GM04503 (cell line): ENCODE measurements at regions not wholly inside any gene's neighbourhood (a gene's known extent, or its start where the extent isn't known, plus 50 kb on each side); places are given as distances from the start of the nearest gene placed in this dataset.

ENCODE experiments used
- DNase-seq: peaks from one replicate; pipeline ENCODE4 v3.0.0-alpha.2; 2012; ENCODE audit warnings: low read depth

- DNase-seq = no peak
Observed at GRCh38 chr5:68942169-68942568, 151.6 kb upstream of the SLC30A5 start.

GRCh38 chr5:68946728-68947127 is 147.1 kb upstream of the SLC30A5 start:
- no peak for DNase-seq

- DNase-seq = no peak
Observed at GRCh38 chr5:68947986-68948385, 145.8 kb upstream of the SLC30A5 start.

- DNase-seq = no peak
Observed at GRCh38 chr5:68949256-68949655, 144.6 kb upstream of the SLC30A5 start.

- no peak for DNase-seq
Observed at GRCh38 chr5:68949711-68950110, 144.1 kb upstream of the SLC30A5 start.

- DNase-seq = no peak
Observed at GRCh38 chr5:68950125-68950524, 143.7 kb upstream of the SLC30A5 start.

GRCh38 chr5:68950930-68951329 is 142.9 kb upstream of the SLC30A5 start:
- no peak for DNase-seq

GRCh38 chr5:68953231-68953874 is 140.5 kb upstream of the SLC30A5 start:
- DNase-seq = peak; percentile 15

GRCh38 chr5:68953875-68954617 is 139.8 kb upstream of the SLC30A5 start:
- peak; percentile 24 for DNase-seq

GRCh38 chr5:68954618-68954910 is 139.2 kb upstream of the SLC30A5 start:
- DNase-seq = no peak

- no peak for DNase-seq
Observed at GRCh38 chr5:68957591-68957990, 136.2 kb upstream of the SLC30A5 start.

- DNase-seq = no peak
Observed at GRCh38 chr5:68958428-68958827, 135.4 kb upstream of the SLC30A5 start.

GRCh38 chr5:68960456-68960855 is 133.4 kb upstream of the SLC30A5 start:
- no peak for DNase-seq

GRCh38 chr5:68960961-68961360 is 132.9 kb upstream of the SLC30A5 start:
- DNase-seq = no peak

GRCh38 chr5:68961762-68962161 is 132.1 kb upstream of the SLC30A5 start:
- no peak for DNase-seq

GRCh38 chr5:68962757-68963484 is 130.9 kb upstream of the SLC30A5 start:
- peak; percentile 19 for DNase-seq

- DNase-seq = no peak
Observed at GRCh38 chr5:68964679-68965078, 129.1 kb upstream of the SLC30A5 start.

GRCh38 chr5:68965926-68966325 is 127.9 kb upstream of the SLC30A5 start:
- DNase-seq = no peak

GRCh38 chr5:68966596-68966995 is 127.2 kb upstream of the SLC30A5 start:
- DNase-seq = no peak

GRCh38 chr5:68968429-68968828 is 125.4 kb upstream of the SLC30A5 start:
- DNase-seq = no peak

GRCh38 chr5:68970617-68971016 is 123.2 kb upstream of the SLC30A5 start:
- no peak for DNase-seq

GRCh38 chr5:68973696-68974095 is 120.1 kb upstream of the SLC30A5 start:
- DNase-seq = no peak

- DNase-seq = no peak
Observed at GRCh38 chr5:68983043-68983442, 110.8 kb upstream of the SLC30A5 start.
